ENCODE measurements at regions not wholly inside any gene's neighbourhood (a gene's known extent, or its start where the extent isn't known, plus 50 kb on each side); places are given as distances from the start of the nearest gene placed in this dataset.
"Not testable (repeated sequence)": the region's sequence is repeated elsewhere in the genome, so short reads cannot be mapped to it uniquely, and the experiment has no call there.

- Mint-ChIP-seq H3K27me3 (no peaks in the 10 kb centered on the region), H3K27ac (no peak overlapping the region), H3K9me3 (peaks cover 3 to 19% (median 9%) of the 10 kb centered on the region in 7 donors), H3K36me3 (peaks cover 0 to 4% of the 10 kb centered on the region in 2 donors), H3K4me3 (no peak overlapping the region), H3K4me1 (no peaks in the 10 kb centered on the region)
- DNase-seq (no peak), ATAC-seq (ENCODE audit: low read depth in 2 of 2) (no peak)
Observed at GRCh38 chr14:37697489-37698121, 102.2 kb downstream of the TTC6 start.

DNA sequence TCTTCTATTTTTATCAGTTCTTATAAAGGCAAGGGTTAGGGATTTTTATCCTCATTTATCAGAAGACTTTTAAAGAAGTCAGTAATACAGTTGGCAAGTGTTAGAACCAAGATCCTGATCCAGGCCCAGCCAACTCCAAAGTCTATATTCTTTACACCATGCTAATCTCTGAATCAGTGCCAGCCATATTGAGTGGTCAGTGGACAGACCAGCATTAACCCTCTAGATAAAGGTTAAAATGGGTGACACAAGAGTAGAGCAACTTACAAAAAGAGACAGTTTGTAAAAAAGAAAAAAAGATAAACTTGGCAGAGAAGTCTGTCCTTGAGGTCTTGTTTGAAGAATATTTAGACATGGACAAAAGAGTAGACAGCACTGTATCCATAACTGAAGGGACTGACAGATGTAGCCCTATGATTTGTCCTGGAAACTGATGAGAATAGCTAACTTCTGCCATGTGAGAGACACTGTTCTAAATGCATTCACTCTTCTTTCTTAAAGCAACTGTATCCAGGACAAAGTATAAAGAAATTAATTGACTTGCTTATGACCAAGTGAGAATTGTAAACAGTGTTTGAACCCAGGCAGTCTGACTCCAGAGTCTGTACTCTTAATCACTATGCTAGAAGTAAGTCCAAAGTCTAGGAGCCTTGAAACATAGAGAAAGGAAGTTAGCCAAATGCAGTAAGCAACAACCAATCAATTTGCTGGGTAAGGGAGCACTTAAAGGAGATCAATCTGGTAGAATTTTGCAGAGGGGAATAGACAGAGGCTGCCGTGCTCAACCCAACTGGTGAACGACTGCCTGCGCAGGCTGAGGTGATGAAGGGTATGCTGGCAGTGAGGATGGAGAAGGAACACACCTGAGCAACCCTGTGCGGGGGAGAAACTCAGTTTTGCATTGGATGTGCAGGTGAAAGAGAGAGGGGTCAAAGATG, 103.7 kb downstream of the TTC6 start:
- Mint-ChIP-seq H3K4me3 (no peak overlapping the region), H3K27me3 (no peaks in the 10 kb centered on the region), H3K36me3 (peaks cover 0 to 4% of the 10 kb centered on the region in 2 donors), H3K27ac (peak overlapping the region in 1 of 6 donors; percentile 51), H3K9me3 (peaks cover 0 to 6% (median 3%) of the 10 kb centered on the region in 7 donors), H3K4me1 (no peaks in the 10 kb centered on the region)
- no peak for DNase-seq
- no peak for ATAC-seq (ENCODE audit: low read depth in 2 of 2)

- Mint-ChIP-seq H3K27ac (no peak overlapping the region), H3K27me3 (no peaks in the 10 kb centered on the region), H3K36me3 (no peaks in the 10 kb centered on the region), H3K9me3 (peaks cover 0 to 4% (median 0%) of the 10 kb centered on the region in 7 donors), H3K4me3 (no peak overlapping the region), H3K4me1 (no peaks in the 10 kb centered on the region)
- DNase-seq (no peak), ATAC-seq (ENCODE audit: low read depth in 2 of 2) (no peak)
Observed at GRCh38 chr14:37707716-37708115, 112.3 kb downstream of the TTC6 start.

GRCh38 chr14:37708481-37708880, 113.1 kb downstream of the TTC6 start:
- DNase-seq (no peak), ATAC-seq (ENCODE audit: low read depth in 2 of 2) (no peak)
- no peaks in the 10 kb centered on the region for H3K27me3 Mint-ChIP-seq
- no peaks in the 10 kb centered on the region for H3K4me1 Mint-ChIP-seq
- H3K9me3 Mint-ChIP-seq = peaks cover 0 to 4% (median 0%) of the 10 kb centered on the region in 7 donors
- no peak overlapping the region for H3K27ac Mint-ChIP-seq
- H3K36me3 Mint-ChIP-seq = no peaks in the 10 kb centered on the region
- no peak overlapping the region for H3K4me3 Mint-ChIP-seq

- Mint-ChIP-seq H3K27me3 (no peaks in the 10 kb centered on the region), H3K36me3 (no peaks in the 10 kb centered on the region), H3K4me3 (no peak overlapping the region), H3K27ac (no peak overlapping the region), H3K9me3 (peaks cover 0 to 4% (median 0%) of the 10 kb centered on the region in 7 donors), H3K4me1 (no peaks in the 10 kb centered on the region)
- no peak for DNase-seq
- ATAC-seq (ENCODE audit: low read depth in 2 of 2) = no peak
Observed at GRCh38 chr14:37709419-37710195, 114.2 kb downstream of the TTC6 start.

DNA sequence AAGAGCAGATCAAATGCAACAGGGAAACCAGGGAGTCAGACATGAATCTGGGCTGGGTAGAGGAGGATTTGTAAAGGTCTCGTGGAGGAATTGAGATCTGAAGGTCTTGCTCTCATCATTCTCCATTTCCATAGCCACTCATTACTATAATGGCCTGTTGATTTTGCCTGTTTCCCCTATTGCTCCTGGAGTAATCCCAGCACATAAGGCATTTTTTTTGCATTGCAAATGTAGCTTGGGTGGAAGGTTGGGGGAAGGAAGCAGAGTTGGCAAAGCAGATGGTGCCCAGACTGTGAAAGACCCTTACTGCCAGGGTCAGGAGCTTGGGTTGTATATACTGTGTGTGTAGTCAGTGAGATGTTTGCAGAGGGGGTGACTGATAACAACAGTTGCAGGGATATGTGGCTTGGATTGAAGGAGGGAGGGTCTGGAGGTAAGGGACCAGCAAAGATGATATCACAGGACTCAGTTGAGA, 116.0 kb downstream of the TTC6 start:
- Mint-ChIP-seq H3K36me3 (no peaks in the 10 kb centered on the region), H3K27me3 (no peaks in the 10 kb centered on the region), H3K4me3 (no peak overlapping the region), H3K9me3 (peaks cover 0 to 4% (median 0%) of the 10 kb centered on the region in 7 donors), H3K27ac (peak overlapping the region in 1 of 6 donors; percentile 44), H3K4me1 (no peaks in the 10 kb centered on the region)
- ATAC-seq (ENCODE audit: low read depth in 2 of 2) = no peak
- DNase-seq = no peak

- H3K27ac Mint-ChIP-seq = peak overlapping the region in 1 of 6 donors; percentile 44
- no peaks in the 10 kb centered on the region for H3K36me3 Mint-ChIP-seq
- H3K9me3 Mint-ChIP-seq = peaks cover 0 to 4% (median 0%) of the 10 kb centered on the region in 7 donors
- no peak overlapping the region for H3K4me3 Mint-ChIP-seq
- H3K4me1 Mint-ChIP-seq = no peaks in the 10 kb centered on the region
- H3K27me3 Mint-ChIP-seq = no peaks in the 10 kb centered on the region
- ATAC-seq (ENCODE audit: low read depth in 2 of 2) (no peak), DNase-seq (no peak)
Observed at GRCh38 chr14:37711831-37712475, 116.5 kb downstream of the TTC6 start.

DNA sequence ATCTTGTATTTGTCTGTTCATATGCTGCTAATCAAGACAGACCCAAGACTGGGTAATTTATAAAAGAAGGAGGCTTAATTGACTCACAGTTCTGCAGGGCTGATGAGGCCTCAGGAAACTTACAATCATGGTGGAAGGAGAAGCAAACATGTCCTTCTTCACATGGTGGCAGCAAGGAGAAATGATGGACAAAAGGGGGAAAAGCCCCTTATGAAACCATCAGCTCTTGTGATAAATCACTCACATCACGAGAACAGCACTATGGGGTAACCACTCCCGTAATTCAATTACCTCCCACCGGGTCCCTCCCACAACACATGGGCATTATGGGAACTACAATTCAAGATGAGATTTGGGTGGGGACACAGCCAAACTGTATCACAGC, 117.0 kb downstream of the TTC6 start:
- not testable (repeated sequence) for H3K9me3 Mint-ChIP-seq; H3K27me3 Mint-ChIP-seq; H3K27ac Mint-ChIP-seq; H3K4me1 Mint-ChIP-seq; DNase-seq; ATAC-seq (ENCODE audit: low read depth in 2 of 2); H3K36me3 Mint-ChIP-seq
- H3K4me3 Mint-ChIP-seq = peak overlapping the region in 1 of 8 donors; percentile 21

DNA sequence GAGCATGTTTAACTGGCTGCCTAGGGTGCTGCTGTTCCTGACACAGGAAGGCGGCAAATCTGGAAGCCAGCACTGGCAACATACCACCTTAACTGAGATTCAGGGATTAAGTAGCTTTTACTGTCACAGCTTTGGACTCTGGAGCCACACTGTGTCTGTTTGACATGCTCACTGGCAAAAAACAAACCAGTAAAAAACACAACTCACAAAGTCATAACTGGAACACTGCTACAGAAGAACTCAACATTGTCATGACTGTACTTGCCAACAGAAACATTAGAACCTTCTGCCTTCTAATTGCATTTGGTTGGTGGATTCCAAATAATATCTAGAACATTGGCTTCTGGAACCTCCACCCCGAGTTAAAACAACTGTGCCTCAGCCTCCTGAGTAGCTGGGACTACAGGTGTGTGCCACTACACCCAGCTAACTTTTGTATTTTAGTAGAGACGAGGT, 117.6 kb downstream of the TTC6 start:
- Mint-ChIP-seq H3K27ac (no peak overlapping the region), H3K9me3 (peaks cover 0 to 4% (median 0%) of the 10 kb centered on the region in 7 donors), H3K4me3 (peak overlapping the region in 1 of 8 donors; percentile 29), H3K27me3 (no peaks in the 10 kb centered on the region), H3K4me1 (no peaks in the 10 kb centered on the region), H3K36me3 (no peaks in the 10 kb centered on the region)
- ATAC-seq (ENCODE audit: low read depth in 2 of 2) (no peak), DNase-seq (no peak)

DNA sequence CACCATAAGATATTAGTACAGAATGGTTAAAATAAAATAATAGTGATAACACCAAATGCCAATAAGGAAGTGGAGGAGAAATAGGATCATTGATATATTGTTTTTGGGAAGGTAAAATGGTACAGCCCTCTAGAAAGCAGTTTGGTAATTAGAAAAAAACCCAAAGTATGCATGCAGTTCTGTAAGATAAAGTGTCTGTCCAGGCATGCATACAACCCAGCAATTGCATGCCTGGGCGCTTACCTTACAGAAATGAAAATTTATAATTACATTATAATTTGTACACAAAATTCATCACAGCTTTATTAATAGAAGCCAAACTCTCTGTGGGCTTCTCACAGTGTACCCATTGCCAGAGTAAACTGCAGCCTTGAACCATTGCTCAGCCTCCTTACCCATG, 124.7 kb downstream of the TTC6 start:
- Mint-ChIP-seq H3K4me1 (no peaks in the 10 kb centered on the region), H3K27ac (no peak overlapping the region), H3K4me3 (no peak overlapping the region), H3K36me3 (no peaks in the 10 kb centered on the region), H3K27me3 (no peaks in the 10 kb centered on the region), H3K9me3 (peaks cover 0 to 4% (median 0%) of the 10 kb centered on the region in 7 donors)
- ATAC-seq (ENCODE audit: low read depth in 2 of 2) (no peak), DNase-seq (no peak)

DNA sequence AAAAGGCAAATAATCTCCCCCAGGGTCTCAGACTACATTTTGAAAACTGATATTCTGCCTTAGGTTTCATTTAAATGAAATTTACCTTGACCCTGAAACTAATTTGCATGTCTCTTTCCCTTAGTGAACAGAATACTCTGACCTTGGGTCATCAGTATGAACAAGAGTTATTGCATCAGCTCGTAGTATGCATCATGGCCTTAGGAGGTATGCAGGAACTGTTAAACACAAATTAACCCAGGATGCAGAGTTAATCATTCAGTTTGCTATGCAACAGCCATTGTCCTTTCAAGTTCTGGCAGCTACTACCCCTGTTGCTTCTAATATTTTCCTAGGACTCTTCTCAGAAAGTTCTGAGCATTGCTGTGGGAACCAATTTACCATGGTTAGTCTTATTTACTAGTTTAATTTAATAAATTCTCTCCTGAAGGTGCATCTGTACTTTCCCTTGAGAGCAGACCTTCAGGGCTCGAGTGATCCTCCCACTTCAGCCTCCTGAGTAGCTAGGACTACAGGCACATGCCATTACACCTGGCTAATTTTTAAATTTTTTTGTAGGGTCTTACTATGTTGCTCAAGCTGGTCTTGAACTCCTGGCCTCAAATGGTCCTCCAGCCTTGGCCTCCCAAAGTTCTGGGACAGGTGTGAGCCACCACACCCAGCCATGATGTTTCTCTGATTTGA, 126.7 kb downstream of the TTC6 start:
- no peak overlapping the region for H3K4me3 Mint-ChIP-seq
- no peak for DNase-seq
- ATAC-seq (ENCODE audit: low read depth in 2 of 2) = no peak
- H3K4me1 Mint-ChIP-seq = no peaks in the 10 kb centered on the region
- H3K27me3 Mint-ChIP-seq = no peaks in the 10 kb centered on the region
- no peaks in the 10 kb centered on the region for H3K36me3 Mint-ChIP-seq
- H3K9me3 Mint-ChIP-seq = peaks cover 0 to 4% (median 1%) of the 10 kb centered on the region in 7 donors
- no peak overlapping the region for H3K27ac Mint-ChIP-seq

DNA sequence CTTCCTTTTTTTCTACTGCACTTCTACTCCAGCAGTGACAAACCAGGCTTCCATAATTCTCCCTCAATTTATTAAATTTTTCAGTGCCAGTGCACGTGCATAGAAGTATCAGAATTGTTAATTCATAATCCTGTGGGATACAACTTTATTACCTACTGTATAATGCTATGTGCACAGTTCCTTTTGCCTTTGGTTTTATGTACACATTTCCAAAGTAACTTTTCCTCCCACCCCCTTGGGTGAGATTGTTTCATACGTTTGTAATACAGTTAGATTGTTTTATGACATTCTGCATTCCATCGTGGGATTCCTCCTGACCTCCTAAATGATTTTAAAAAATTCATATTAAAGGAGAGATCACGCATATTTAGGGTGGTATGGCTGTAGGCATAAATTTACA, 128.1 kb downstream of the TTC6 start:
- Mint-ChIP-seq H3K4me1 (no peaks in the 10 kb centered on the region), H3K36me3 (no peaks in the 10 kb centered on the region), H3K9me3 (peaks cover 0 to 4% (median 1%) of the 10 kb centered on the region in 7 donors), H3K27ac (no peak overlapping the region), H3K4me3 (no peak overlapping the region), H3K27me3 (no peaks in the 10 kb centered on the region)
- DNase-seq = no peak
- ATAC-seq (ENCODE audit: low read depth in 2 of 2) = no peak
